Neutrophil (primary cell): ENCODE measurements at regions not wholly inside any gene's neighbourhood (a gene's known extent, or its start where the extent isn't known, plus 50 kb on each side); places are given as distances from the start of the nearest gene placed in this dataset.
"Not testable (repeated sequence)": the region's sequence is repeated elsewhere in the genome, so short reads cannot be mapped to it uniquely, and the experiment has no call there.

ENCODE experiments used
- H3K27ac ChIP-seq: fragments of 200-600 bp; sonication (generic); 2 replicates; pipeline ENCODE4 v1.5.1; 2016; ENCODE audit warnings: mild to moderate bottlenecking, moderate library complexity
- H3K27me3 ChIP-seq: fragments of 200-600 bp; sonication (generic); 2 replicates; pipeline ENCODE4 v1.6.0; 2016; ENCODE audit warnings: mild to moderate bottlenecking
- H3K36me3 ChIP-seq: fragments of 200-600 bp; sonication (generic); 2 replicates; pipeline ENCODE4 v1.5.1; 2017
- H3K4me1 ChIP-seq, 2 experiments: fragments of 200-600 bp in 1 of 2; sonication (generic) in 1 of 2; 1 replicate in 1 of 2; 2 replicates in 1 of 2; pipeline versions ENCODE4 v1.5.1 to v1.6.1; 2013 to 2016; ENCODE audit warnings: low read depth in 1 of 2, low read length in 1 of 2, mild to moderate bottlenecking in 1 of 2, moderate library complexity in 1 of 2; ENCODE audit not compliant: control insufficient read depth in 1 of 2, insufficient read depth in 1 of 2
- H3K4me3 ChIP-seq, 2 experiments: fragments of 200-600 bp in 1 of 2; sonication (generic) in 1 of 2; 1 replicate in 1 of 2; 2 replicates in 1 of 2; pipeline ENCODE4 v1.5.1; 2013 to 2016; ENCODE audit warnings: low read depth in 1 of 2, low read length in 1 of 2, mild to moderate bottlenecking in 1 of 2, moderate library complexity in 1 of 2
- H3K9me3 ChIP-seq: fragments of 200-600 bp; sonication (generic); 2 replicates; pipeline ENCODE4 v1.5.1; 2016
- TF ChIP-seq, protein P1 (sequence below): fragments of 200-600 bp; sonication (generic); IDR thresholded peaks from 2 replicates; pipeline ENCODE4 v1.5.1; 2016; ENCODE audit warnings: antibody characterized with exemption

DNA sequence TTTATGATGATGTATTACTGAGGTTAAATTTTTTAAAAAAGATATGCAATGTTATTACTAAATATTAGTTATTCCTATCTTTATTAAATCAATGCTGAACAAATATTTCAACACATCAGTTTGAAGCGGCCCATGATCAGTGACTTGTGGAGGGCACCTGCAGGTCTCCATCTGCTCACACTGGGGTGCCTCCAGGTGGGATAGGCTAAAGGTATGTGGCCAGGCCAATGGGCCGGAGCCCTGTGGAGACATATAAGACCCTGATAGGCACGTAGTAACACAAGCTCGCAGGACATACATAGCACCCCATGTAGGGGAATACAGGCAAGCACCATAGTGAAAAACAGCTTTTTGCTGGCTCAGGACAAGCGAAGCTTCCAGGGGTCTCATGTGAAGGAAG lies 469.8 kb downstream of the ZNF536 start:
- Histone ChIP-seq H3K4me3 (no peak overlapping the region), H3K27ac (no peak overlapping the region), H3K4me1 (no peaks in the 10 kb centered on the region), H3K36me3 (no peaks in the 10 kb centered on the region), H3K27me3 (no peaks in the 10 kb centered on the region), H3K9me3 (no peaks in the 10 kb centered on the region)
- TF ChIP-seq, protein P1, sequence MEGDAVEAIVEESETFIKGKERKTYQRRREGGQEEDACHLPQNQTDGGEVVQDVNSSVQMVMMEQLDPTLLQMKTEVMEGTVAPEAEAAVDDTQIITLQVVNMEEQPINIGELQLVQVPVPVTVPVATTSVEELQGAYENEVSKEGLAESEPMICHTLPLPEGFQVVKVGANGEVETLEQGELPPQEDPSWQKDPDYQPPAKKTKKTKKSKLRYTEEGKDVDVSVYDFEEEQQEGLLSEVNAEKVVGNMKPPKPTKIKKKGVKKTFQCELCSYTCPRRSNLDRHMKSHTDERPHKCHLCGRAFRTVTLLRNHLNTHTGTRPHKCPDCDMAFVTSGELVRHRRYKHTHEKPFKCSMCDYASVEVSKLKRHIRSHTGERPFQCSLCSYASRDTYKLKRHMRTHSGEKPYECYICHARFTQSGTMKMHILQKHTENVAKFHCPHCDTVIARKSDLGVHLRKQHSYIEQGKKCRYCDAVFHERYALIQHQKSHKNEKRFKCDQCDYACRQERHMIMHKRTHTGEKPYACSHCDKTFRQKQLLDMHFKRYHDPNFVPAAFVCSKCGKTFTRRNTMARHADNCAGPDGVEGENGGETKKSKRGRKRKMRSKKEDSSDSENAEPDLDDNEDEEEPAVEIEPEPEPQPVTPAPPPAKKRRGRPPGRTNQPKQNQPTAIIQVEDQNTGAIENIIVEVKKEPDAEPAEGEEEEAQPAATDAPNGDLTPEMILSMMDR, result no peak

DNA sequence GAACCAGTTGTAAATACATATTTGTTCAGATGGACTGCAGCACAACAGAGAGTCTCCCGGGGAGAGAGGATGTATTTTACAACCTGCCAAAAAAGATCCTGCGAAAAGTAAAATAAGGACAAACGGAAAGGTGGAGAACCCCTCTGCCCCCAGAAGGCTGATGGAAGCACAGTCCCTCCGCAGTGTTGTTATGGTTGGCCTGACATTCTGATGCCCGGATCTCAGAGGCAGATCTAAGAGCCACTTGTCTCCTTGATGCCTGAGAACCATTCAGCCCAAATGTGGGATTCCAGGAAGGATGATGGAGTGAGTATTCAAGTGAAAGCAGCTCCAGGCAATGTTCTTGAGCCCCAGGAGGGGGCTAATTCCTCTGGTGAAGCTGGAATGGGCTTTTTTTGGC lies 458.7 kb downstream of the ZNF536 start:
- Histone ChIP-seq H3K36me3 (no peaks in the 10 kb centered on the region), H3K27me3 (no peaks in the 10 kb centered on the region), H3K4me3 (no peak overlapping the region), H3K9me3 (no peaks in the 10 kb centered on the region), H3K27ac (no peak overlapping the region), H3K4me1 (no peaks in the 10 kb centered on the region)
- TF ChIP-seq, protein P1, result no peak

DNA sequence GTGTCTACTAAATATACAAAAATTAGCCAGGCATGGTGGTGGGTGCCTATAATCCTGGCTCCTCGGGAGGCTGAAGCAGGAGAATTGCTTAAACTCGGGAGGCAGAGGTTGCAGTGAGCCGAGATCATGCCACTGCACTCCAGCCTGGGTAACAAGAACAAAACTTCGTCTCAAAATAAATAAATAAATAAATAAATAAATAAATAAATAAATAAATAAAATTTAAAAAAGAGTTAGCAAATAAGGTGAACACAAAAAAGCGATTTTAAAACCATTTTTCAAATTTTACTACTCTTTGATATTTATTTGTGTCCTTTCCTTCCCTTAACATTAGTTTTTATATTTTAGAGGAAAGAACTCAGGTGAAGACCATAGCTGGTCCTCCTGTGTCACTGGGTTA lies 453.3 kb downstream of the ZNF536 start:
- H3K4me1 ChIP-seq, H3K4me3 ChIP-seq: not testable (repeated sequence)

DNA sequence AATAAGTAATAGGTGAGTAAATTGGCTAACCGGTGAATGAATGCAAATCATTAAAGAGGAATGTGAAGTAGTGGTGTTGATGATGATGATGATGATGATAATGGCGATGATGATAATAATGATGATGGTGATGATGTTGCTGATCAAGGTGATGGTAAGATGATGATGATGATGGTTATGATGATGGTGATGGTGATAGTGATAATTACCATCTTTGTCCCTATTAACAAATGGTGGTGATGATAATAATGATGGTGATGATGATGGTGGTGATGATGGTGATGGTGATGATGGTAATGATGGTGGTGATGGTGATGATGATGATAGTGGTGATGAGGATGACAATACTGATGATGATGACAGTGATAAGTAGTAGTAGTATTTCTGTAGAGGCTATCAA lies 452.6 kb downstream of the ZNF536 start:
- Histone ChIP-seq H3K4me3 (no peak overlapping the region), H3K27ac (no peak overlapping the region), H3K27me3 (no peaks in the 10 kb centered on the region), H3K4me1 (no peaks in the 10 kb centered on the region), H3K9me3 (no peaks in the 10 kb centered on the region), H3K36me3 (no peaks in the 10 kb centered on the region)
- TF ChIP-seq, protein P1, result no peak

More for the DNA sequence above, 453.3 kb downstream of the ZNF536 start:
- H3K27me3 ChIP-seq, H3K36me3 ChIP-seq, H3K27ac ChIP-seq, H3K9me3 ChIP-seq: not testable (repeated sequence)

DNA sequence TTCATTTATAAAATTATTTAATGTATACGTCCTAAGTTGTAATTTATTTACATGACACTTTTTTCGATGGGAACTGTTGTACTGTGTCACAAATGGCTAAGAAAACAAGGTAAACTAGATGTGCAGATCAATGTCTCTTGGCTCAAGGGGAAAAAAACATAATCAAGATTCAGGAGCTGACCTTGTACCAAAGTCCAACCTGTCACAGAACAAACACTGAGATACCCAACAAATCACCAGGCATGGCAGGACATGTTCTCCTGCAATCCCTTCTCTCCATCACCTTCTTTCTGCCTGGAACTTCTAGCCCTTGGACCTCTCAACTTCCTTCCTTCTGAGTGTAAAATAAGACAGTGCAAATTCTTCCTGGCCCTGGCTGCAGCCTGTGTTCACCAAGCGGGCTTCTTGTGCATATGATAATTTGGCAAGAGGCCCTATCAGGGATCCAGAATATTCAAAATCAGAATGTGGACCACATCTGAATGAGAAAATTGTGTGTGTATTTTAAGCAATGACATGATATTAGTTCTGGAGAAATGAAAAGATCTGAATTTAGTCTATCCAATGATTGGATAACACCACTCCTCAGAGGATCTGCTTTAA lies 445.9 kb downstream of the ZNF536 start:
- TF ChIP-seq, protein P1, result no peak
- Histone ChIP-seq H3K9me3 (no peaks in the 10 kb centered on the region), H3K36me3 (no peaks in the 10 kb centered on the region), H3K4me3 (no peak overlapping the region), H3K4me1 (no peaks in the 10 kb centered on the region), H3K27me3 (peaks cover 6% of the 10 kb centered on the region), H3K27ac (no peak overlapping the region)

DNA sequence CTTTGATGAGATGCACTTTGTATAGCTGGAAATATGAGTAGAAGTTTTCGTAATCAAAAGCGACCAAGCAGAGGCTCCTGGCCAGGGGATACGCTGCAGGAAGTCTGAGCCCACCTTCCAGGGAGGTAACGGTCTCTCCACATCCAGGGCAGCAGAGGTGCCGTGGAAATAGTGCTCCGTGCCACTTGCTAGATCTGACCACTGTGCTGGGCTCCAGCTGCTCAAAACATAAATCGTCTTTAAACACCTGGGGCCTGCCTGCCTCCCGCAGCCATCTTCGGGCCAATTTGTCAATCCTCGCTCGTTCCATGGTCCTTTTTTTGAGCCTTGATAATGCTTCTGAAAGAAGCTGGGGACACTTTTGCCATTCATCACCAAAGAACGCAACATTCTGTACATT lies 445.0 kb downstream of the ZNF536 start:
- Histone ChIP-seq H3K4me3 (no peak overlapping the region), H3K4me1 (no peaks in the 10 kb centered on the region), H3K9me3 (no peaks in the 10 kb centered on the region), H3K27me3 (peaks cover 7% of the 10 kb centered on the region), H3K27ac (no peak overlapping the region), H3K36me3 (no peaks in the 10 kb centered on the region)
- TF ChIP-seq, protein P1, result no peak
